ENCODE measurements at regions not wholly inside any gene's neighbourhood (a gene's known extent, or its start where the extent isn't known, plus 50 kb on each side); places are given as distances from the start of the nearest gene placed in this dataset.

- DNase-seq (ENCODE audit: low read depth, low spot score) = no peak
Observed at GRCh38 chr2:42902939-42903709, 110.7 kb upstream of the HAAO start.

More at GRCh38 chr2:42902939-42903709, 110.7 kb upstream of the HAAO start:
- H4K20me1 ChIP-seq (ENCODE audit: insufficient read depth) = no peaks in the 10 kb centered on the region
- intact Hi-C loops (cut with micrococcal nuclease) = no loop called here
- no peak for ATAC-seq
- no peaks in the 10 kb centered on the region for H3K9me3 ChIP-seq (ENCODE audit: control insufficient read depth in 1 of 2, insufficient read depth in 1 of 2, low read depth in 1 of 2, low read length in 2 of 2)
- H3K4me1 ChIP-seq (ENCODE audit: control insufficient read depth in 1 of 2, insufficient read depth in 2 of 2, low read length in 2 of 2) = peaks cover 5 to 13% of the 10 kb centered on the region in 2 experiments; a peak in 3 of 4 replicates
- H3K27ac ChIP-seq (ENCODE audit: low read depth, low read length) = no peak overlapping the region
- no peaks in the 10 kb centered on the region for H3K36me3 ChIP-seq (ENCODE audit: control insufficient read depth in 1 of 2, insufficient read depth in 2 of 2, low read length in 2 of 2)
- no peak overlapping the region for H3K9ac ChIP-seq (ENCODE audit: low read length)
- no peak overlapping the region for H3K4me3 ChIP-seq (replicated peaks in 1 of 2; ENCODE audit: low read depth in 1 of 2, low read length in 2 of 2)
- BruUV-seq (replicated peaks) = no TSS peak
- CTCF ChIA-PET = no interaction called here
- RAD21 ChIA-PET (ENCODE audit: low non-redundant PET in 1 of 2, low total read pairs in 2 of 2, uncharacterized antibody in 2 of 2, unreplicated experiment in 2 of 2) = no interaction called here
- POLR2A ChIA-PET = no interaction called here
- no peak overlapping the region for H2AFZ ChIP-seq (ENCODE audit: low read depth, low read length, poor library complexity, severe bottlenecking)
- TF ChIP-seq EGR1 (IDR thresholded peaks at IDR 0.05; ENCODE audit: low read depth) (no peak), ZNF274 (IDR thresholded peaks at IDR 0.05; ENCODE audit: low read depth, low read length) (no peak), CEBPB (IDR thresholded peaks at IDR 0.05; ENCODE audit: low read depth) (no peak), SP1 (IDR thresholded peaks at IDR 0.05; ENCODE audit: low read depth) (no peak), YY1 (IDR thresholded peaks at IDR 0.05; ENCODE audit: extremely low read depth, insufficient replicate concordance, low read depth, low read length) (no peak), ZFX (IDR thresholded peaks at IDR 0.05) (no peak), ATF3 (IDR thresholded peaks at IDR 0.05) (no peak), EZH2 (IDR thresholded peaks at IDR 0.05) (no peak), TCF7L2 (IDR thresholded peaks at IDR 0.05; ENCODE audit: borderline replicate concordance, extremely low read depth, insufficient read depth, insufficient read length) (no peak), POLR2A (IDR thresholded peaks at IDR 0.05; ENCODE audit: borderline replicate concordance, extremely low read depth, insufficient read depth, insufficient read length) (no peak), REST (IDR thresholded peaks at IDR 0.05; ENCODE audit: low read depth) (no peak), ELF1 (IDR thresholded peaks at IDR 0.05; ENCODE audit: borderline replicate concordance, low read depth) (no peak), CBX3 (IDR thresholded peaks at IDR 0.05; ENCODE audit: low read depth) (no peak), MAX (IDR thresholded peaks at IDR 0.05) (no peak), SRF (IDR thresholded peaks at IDR 0.05; ENCODE audit: low read depth) (no peak), EZH2phosphoT487 (IDR thresholded peaks at IDR 0.05; ENCODE audit: borderline replicate concordance) (no peak), RAD21 (IDR thresholded peaks at IDR 0.05; ENCODE audit: low read depth) (no peak)
- no peaks in the 10 kb centered on the region for H3K79me2 ChIP-seq (ENCODE audit: insufficient read depth, low read length)
- no peak overlapping the region for H3K4me2 ChIP-seq (ENCODE audit: low read length)
- no peaks in the 10 kb centered on the region for H3K27me3 ChIP-seq (ENCODE audit: insufficient read depth, low read length)
- no peaks in the 10 kb centered on the region for H3K9me2 ChIP-seq (ENCODE audit: insufficient read depth)
